Jurkat, Clone E6-1 (cell line): ENCODE measurements at regions not wholly inside any gene's neighbourhood (a gene's known extent, or its start where the extent isn't known, plus 50 kb on each side); places are given as distances from the start of the nearest gene placed in this dataset.
"Not testable (repeated sequence)": the region's sequence is repeated elsewhere in the genome, so short reads cannot be mapped to it uniquely, and the experiment has no call there.

ENCODE experiments used
- DNase-seq: peaks from one replicate; pipeline ENCODE4 v3.0.0-alpha.2; 2011; ENCODE audit warnings: low read depth, low spot score
- H3K4me3 ChIP-seq: 2 replicates; pipeline ENCODE4 v1.5.1; 2011; ENCODE audit warnings: mild to moderate bottlenecking, low read length, control low read depth, moderate library complexity

- DNase-seq: no peak
- H3K4me3 ChIP-seq: no peak overlapping the region
Observed at GRCh38 chr4:84159762-84160161, 339.3 kb downstream of the NKX6-1 start.

GRCh38 chr4:84158670-84159069 lies 340.4 kb downstream of the NKX6-1 start:
- DNase-seq: no peak
- H3K4me3 ChIP-seq: no peak overlapping the region

GRCh38 chr4:84151574-84151973 lies 347.5 kb downstream of the NKX6-1 start:
- DNase-seq: no peak
- H3K4me3 ChIP-seq: no peak overlapping the region

- DNase-seq: no peak
- H3K4me3 ChIP-seq: no peak overlapping the region
Observed at GRCh38 chr4:84150177-84150576, 348.9 kb downstream of the NKX6-1 start.

GRCh38 chr4:84147831-84148230 lies 351.3 kb downstream of the NKX6-1 start:
- no peak for DNase-seq
- H3K4me3 ChIP-seq: no peak overlapping the region

- H3K4me3 ChIP-seq: no peak overlapping the region
- no peak for DNase-seq
Observed at GRCh38 chr4:84146300-84146959, 352.7 kb downstream of the NKX6-1 start.

GRCh38 chr4:84145176-84145575 lies 353.9 kb downstream of the NKX6-1 start:
- no peak for DNase-seq
- no peak overlapping the region for H3K4me3 ChIP-seq

GRCh38 chr4:84126911-84127310 lies 372.2 kb downstream of the NKX6-1 start:
- not testable (repeated sequence) for H3K4me3 ChIP-seq, DNase-seq

- DNase-seq: no peak
- no peak overlapping the region for H3K4me3 ChIP-seq
Observed at GRCh38 chr4:84126061-84126787, 372.9 kb downstream of the NKX6-1 start.

GRCh38 chr4:84110040-84110439 lies 389.1 kb downstream of the NKX6-1 start:
- DNase-seq: no peak
- no peak overlapping the region for H3K4me3 ChIP-seq

- not testable (repeated sequence) for DNase-seq, H3K4me3 ChIP-seq
Observed at GRCh38 chr4:84101653-84102625, 397.2 kb downstream of the NKX6-1 start.

GRCh38 chr4:84100071-84100470 lies 399.0 kb downstream of the NKX6-1 start:
- no peak for DNase-seq
- H3K4me3 ChIP-seq: no peak overlapping the region

GRCh38 chr4:84099599-84099998 lies 399.5 kb downstream of the NKX6-1 start:
- H3K4me3 ChIP-seq: no peak overlapping the region
- DNase-seq: no peak

GRCh38 chr4:84091266-84091665 lies 407.8 kb downstream of the NKX6-1 start:
- no peak overlapping the region for H3K4me3 ChIP-seq
- no peak for DNase-seq

GRCh38 chr4:84089652-84090437 lies 409.2 kb downstream of the NKX6-1 start:
- DNase-seq: no peak
- H3K4me3 ChIP-seq: no peak overlapping the region

GRCh38 chr4:84085986-84086385 lies 413.1 kb downstream of the NKX6-1 start:
- no peak overlapping the region for H3K4me3 ChIP-seq
- DNase-seq: no peak

GRCh38 chr4:84070289-84070688 lies 428.8 kb downstream of the NKX6-1 start:
- DNase-seq: no peak

GRCh38 chr4:84063619-84064018 lies 435.5 kb downstream of the NKX6-1 start:
- H3K4me3 ChIP-seq: no peak overlapping the region
- DNase-seq: no peak

More at GRCh38 chr4:84070289-84070688, 428.8 kb downstream of the NKX6-1 start:
- no peak overlapping the region for H3K4me3 ChIP-seq

GRCh38 chr4:84058201-84058600 lies 440.9 kb downstream of the NKX6-1 start:
- H3K4me3 ChIP-seq: no peak overlapping the region
- DNase-seq: no peak
